AG09309 (cell line): ENCODE measurements at regions not wholly inside any gene's neighbourhood (a gene's known extent, or its start where the extent isn't known, plus 50 kb on each side); places are given as distances from the start of the nearest gene placed in this dataset.

Experiments
- DNase-seq: peaks from one replicate; pipeline ENCODE4 v3.0.0-alpha.2; 2010; ENCODE audit warnings: low read depth
- H3K4me3 ChIP-seq: 2 replicates; pipeline ENCODE4 v1.5.1; 2011; ENCODE audit warnings: mild to moderate bottlenecking, low read depth, low read length, moderate library complexity; ENCODE audit not compliant: control insufficient read depth
- CTCF ChIP-seq: IDR thresholded peaks from 2 replicates; pipeline ENCODE4 v1.5.1; 2011; ENCODE audit warnings: mild to moderate bottlenecking, low read depth, low read length, inconsistent platforms; ENCODE audit not compliant: insufficient read depth, control insufficient read depth; ENCODE audit errors: missing control alignments

GRCh38 chr12:30428098-30428497 lies 267.6 kb downstream of the IPO8 start:
- no peak for TF ChIP-seq CTCF
- DNase-seq: no peak
- no peak overlapping the region for H3K4me3 ChIP-seq

- no peak overlapping the region for H3K4me3 ChIP-seq
- no peak for DNase-seq
- no peak for TF ChIP-seq CTCF
Observed at GRCh38 chr12:30427555-30427954, 268.1 kb downstream of the IPO8 start.

- DNase-seq: no peak
- no peak for TF ChIP-seq CTCF
- H3K4me3 ChIP-seq: no peak overlapping the region
Observed at GRCh38 chr12:30425445-30425844, 270.2 kb downstream of the IPO8 start.

GRCh38 chr12:30423330-30423729 lies 272.3 kb downstream of the IPO8 start:
- no peak overlapping the region for H3K4me3 ChIP-seq
- DNase-seq: no peak
- no peak for TF ChIP-seq CTCF

GRCh38 chr12:30422844-30423243 lies 272.8 kb downstream of the IPO8 start:
- no peak overlapping the region for H3K4me3 ChIP-seq
- DNase-seq: no peak
- no peak for TF ChIP-seq CTCF

- no peak overlapping the region for H3K4me3 ChIP-seq
- DNase-seq: no peak
- TF ChIP-seq CTCF: no peak
Observed at GRCh38 chr12:30420561-30420960, 275.1 kb downstream of the IPO8 start.

- H3K4me3 ChIP-seq: no peak overlapping the region
- DNase-seq: peak; percentile 23
- no peak for TF ChIP-seq CTCF
Observed at GRCh38 chr12:30417697-30418231, 277.9 kb downstream of the IPO8 start.
